HepG2 (cell line): ENCODE measurements at regions not wholly inside any gene's neighbourhood (a gene's known extent, or its start where the extent isn't known, plus 50 kb on each side); places are given as distances from the start of the nearest gene placed in this dataset.

Experiments used
- ATAC-seq: fragments of 200-7000 bp; cut with Tn5 transposase; 3 replicates; pipeline ENCODE4 v1.9.1; 2020; ENCODE audit warnings: mild to moderate bottlenecking, moderate library complexity
- BruUV-seq: library from RNA; stranded (reverse); fragments of 400-500 nt; replicated peaks from 2 replicates; lab custom pipeline; 2021; lab: Mats Ljungman, UMichigan
- CTCF ChIA-PET: fragments of 300-600 bp; formaldehyde crosslinking; extraction: SDS; loops from one replicate; lab custom pipeline; 2021; ENCODE audit warnings: low total read pairs, inconsistent platforms, low intra/inter-chr PET ratio; lab: Yijun Ruan, JAX
- POLR2A ChIA-PET: fragments of 350-600 bp; sonication (Branson Sonifier 250); formaldehyde crosslinking; loops from one replicate; lab custom pipeline; 2020; ENCODE audit warnings: antibody characterized with exemption, inconsistent platforms; lab: Yijun Ruan, JAX
- DNase-seq: peaks from one replicate; pipeline ENCODE4 v3.0.0-alpha.2; 2015; ENCODE audit warnings: low spot score
- FAIRE-seq: peaks from 3 replicates; lab custom pipeline; 2011; peaks lifted over from hg19 to GRCh38; lab: Jason Lieb, UNC
- H2AFZ ChIP-seq: one replicate; pipeline ENCODE4 v1.6.1; 2011; ENCODE audit warnings: low read length, inconsistent platforms
- H3K27ac ChIP-seq: fragments of 300-600 bp; 3 replicates; pipeline ENCODE4 v1.8.0; 2011; ENCODE audit warnings: mixed run types, mild to moderate bottlenecking, mixed read lengths, low read length, inconsistent platforms; ENCODE audit not compliant: insufficient read depth; ENCODE audit errors: extremely low read length
- H3K27me3 ChIP-seq, 2 experiments: fragments of 200-600 bp in 1 of 2; 2 replicates in 1 of 2; 3 replicates in 1 of 2; pipeline versions ENCODE4 v1.6.0 to v1.8.0; 2011; ENCODE audit warnings: low read length in 2 of 2, mild to moderate bottlenecking in 2 of 2, moderate library complexity in 2 of 2, inconsistent platforms in 1 of 2; ENCODE audit not compliant: insufficient read depth in 2 of 2, control insufficient read depth in 1 of 2
- H3K36me3 ChIP-seq, 2 experiments: fragments of 200-600 bp in 1 of 2; replicated peaks in 1 of 2; 2 replicates in 1 of 2; 3 replicates in 1 of 2; pipeline versions ENCODE4 v1.5.1 to v1.8.0; 2011; ENCODE audit warnings: low read length in 2 of 2, inconsistent platforms in 1 of 2; ENCODE audit not compliant: insufficient read depth in 2 of 2, control insufficient read depth in 1 of 2
- H3K4me1 ChIP-seq: 2 replicates; pipeline ENCODE4 v1.5.1; 2012; ENCODE audit warnings: low read length, inconsistent platforms; ENCODE audit not compliant: insufficient read depth
- H3K4me2 ChIP-seq: 2 replicates; pipeline ENCODE4 v1.6.0; 2011; ENCODE audit warnings: low read depth, low read length, inconsistent platforms
- H3K4me3 ChIP-seq, 3 experiments: fragments of 200-600 bp in 1 of 3; sonication (generic), shearing (Covaris generic) in 1 of 3; replicated peaks in 1 of 3; 2 replicates each; pipeline ENCODE4 v1.5.1; 2011 to 2016; ENCODE audit warnings: low read length in 3 of 3, inconsistent platforms in 2 of 3, low read depth in 2 of 3, mild to moderate bottlenecking in 2 of 3, control low read depth in 1 of 3, mixed read lengths in 1 of 3; ENCODE audit not compliant: insufficient read depth in 1 of 3
- H3K79me2 ChIP-seq: one replicate; pipeline ENCODE4 v1.6.1; 2011; ENCODE audit warnings: low read length, inconsistent platforms; ENCODE audit not compliant: insufficient read depth
- H3K9ac ChIP-seq: 2 replicates; pipeline ENCODE4 v1.6.0; 2011; ENCODE audit warnings: mild to moderate bottlenecking, low read depth, low read length, inconsistent platforms; ENCODE audit not compliant: insufficient read depth
- H3K9me3 ChIP-seq: 2 replicates; pipeline ENCODE4 v1.5.1; 2012; ENCODE audit warnings: mild to moderate bottlenecking, low read length
- H4K20me1 ChIP-seq: 2 replicates; pipeline ENCODE4 v1.6.0; 2011; ENCODE audit warnings: inconsistent platforms, mild to moderate bottlenecking, low read length, moderate library complexity; ENCODE audit not compliant: insufficient read depth
- ARNT2 ChIP-seq: sonication (generic); formaldehyde crosslinking; IDR thresholded peaks from 2 replicates; pipeline ENCODE4 v1.8.0; 2022; ENCODE audit warnings: mild to moderate bottlenecking, low read depth, missing genetic modification reagents, moderate library complexity
- ARNTL ChIP-seq: sonication (generic); formaldehyde crosslinking; IDR thresholded peaks from 2 replicates; pipeline ENCODE4 v1.4.0; 2020; ENCODE audit warnings: mild to moderate bottlenecking, missing genetic modification reagents
- GTF2F1 ChIP-seq: fragments of 150-350 bp; IDR thresholded peaks from 2 replicates; pipeline ENCODE4 v1.6.1; 2014; ENCODE audit warnings: low read length
- JUND ChIP-seq: sonication (generic); formaldehyde crosslinking; IDR thresholded peaks from 2 replicates; pipeline ENCODE4 v1.8.0; 2022; ENCODE audit warnings: mild to moderate bottlenecking, missing genetic modification reagents
- MAFF ChIP-seq: IDR thresholded peaks from 2 replicates; pipeline ENCODE4 v1.6.1; 2011; ENCODE audit warnings: low read depth, low read length, improper control_type of control experiment
- MEF2D ChIP-seq: sonication (generic); formaldehyde crosslinking; IDR thresholded peaks from 2 replicates; pipeline ENCODE4 v1.5.1; 2020; ENCODE audit warnings: mild to moderate bottlenecking, missing genetic modification reagents
- PCBP1 ChIP-seq: fragments of 200-400 bp; formaldehyde crosslinking; IDR thresholded peaks from 2 replicates; pipeline ENCODE4 v1.6.1; 2017; ENCODE audit warnings: mild to moderate bottlenecking, low read depth, low read length, borderline replicate concordance
- POLR2A ChIP-seq, 2 experiments: IDR thresholded peaks; 2 replicates each; pipeline ENCODE4 v1.6.1; 2011; ENCODE audit warnings: low read depth in 2 of 2, low read length in 2 of 2, mild to moderate bottlenecking in 1 of 2, moderate library complexity in 1 of 2; ENCODE audit not compliant: insufficient read depth in 1 of 2
- PRPF4 ChIP-seq: fragments of 200-400 bp; formaldehyde crosslinking; IDR thresholded peaks from 2 replicates; pipeline ENCODE4 v1.6.1; 2016; ENCODE audit warnings: low read length, low read depth; ENCODE audit not compliant: poor library complexity, severe bottlenecking
- ZNF20 ChIP-seq: sonication (generic); formaldehyde crosslinking; IDR thresholded peaks from 2 replicates; pipeline ENCODE4 v1.4.0; 2020; ENCODE audit warnings: mild to moderate bottlenecking, moderate library complexity, missing genetic modification reagents
- ZNF446 ChIP-seq: sonication (generic); formaldehyde crosslinking; IDR thresholded peaks from 2 replicates; pipeline ENCODE4 v1.5.0; 2020; ENCODE audit warnings: mild to moderate bottlenecking, missing genetic modification reagents
- ZNF746 ChIP-seq: sonication (generic); formaldehyde crosslinking; IDR thresholded peaks from 2 replicates; pipeline ENCODE4 v1.8.0; 2022; ENCODE audit warnings: mild to moderate bottlenecking, missing genetic modification reagents
- ZSCAN29 ChIP-seq: sonication (generic); formaldehyde crosslinking; conservative IDR thresholded peaks from 2 replicates; pipeline ENCODE4 v1.4.0; 2020; ENCODE audit warnings: mild to moderate bottlenecking, missing genetic modification reagents
- WGBS: methylation state at CpG from one replicate; pipeline ENCODE4 v1.1.6; 2017; ENCODE audit warnings: low lambda C conversion rate; 5-methylcytosine and 5-hydroxymethylcytosine counted together
- in situ Hi-C: cut with HindIII; loops from 2 replicates; pipeline ENCODE4 v1.10.0; 2017; ENCODE audit warnings: low pct_unique_long_range_greater_than_20kb; ENCODE audit not compliant: extremely low pct_ligation_motif_present
- intact Hi-C: fragments of 100-400 bp; cut with micrococcal nuclease; formaldehyde crosslinking; loops from one replicate; pipeline ENCODE4 v1.10.0; 2022; ENCODE audit not compliant: unreplicated experiment
- TF ChIP-seq, protein P1 (sequence below): sonication (generic); formaldehyde crosslinking; IDR thresholded peaks from 2 replicates; pipeline ENCODE4 v1.8.1; 2023; ENCODE audit warnings: mild to moderate bottlenecking, moderate library complexity, missing genetic modification reagents
- TF ChIP-seq, protein P2 (sequence below): sonication (generic); formaldehyde crosslinking; conservative IDR thresholded peaks from 2 replicates; pipeline ENCODE4 v1.4.0; 2020; ENCODE audit warnings: mild to moderate bottlenecking, missing genetic modification reagents, moderate library complexity
- TF ChIP-seq, protein P3 (sequence below): sonication (generic); formaldehyde crosslinking; IDR thresholded peaks from 2 replicates; pipeline ENCODE4 v1.5.1; 2020; ENCODE audit warnings: missing genetic modification reagents, mild to moderate bottlenecking, borderline replicate concordance

DNA sequence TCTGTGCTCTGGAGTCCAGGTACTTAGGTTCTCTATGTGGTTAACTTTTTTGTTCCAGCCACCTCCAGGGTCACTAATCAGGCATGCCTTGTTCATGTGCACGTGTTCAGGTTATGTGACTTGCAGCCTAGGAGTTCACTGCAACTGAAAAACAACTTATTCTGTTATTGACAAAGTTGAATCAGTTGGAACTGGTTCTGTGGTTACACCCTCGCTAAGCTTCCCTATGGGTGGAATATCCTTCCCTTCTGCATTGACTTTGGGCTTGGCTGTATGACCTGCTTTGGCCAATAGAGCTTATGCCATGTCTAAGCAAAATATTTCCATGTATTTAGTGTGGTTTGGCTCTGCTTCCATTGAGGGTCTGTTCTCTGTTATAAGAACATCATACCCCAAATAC lies 66.0 kb upstream of the DNAH14 start:
- H3K9ac ChIP-seq: no peak overlapping the region
- no peaks in the 10 kb centered on the region; a peak in 1 of 5 replicates for H3K27me3 ChIP-seq
- in situ Hi-C loops (no loop called here), intact Hi-C loops (no loop called here)
- H3K27ac ChIP-seq: no peak overlapping the region
- POLR2A ChIA-PET: no interaction called here
- TF ChIP-seq ZNF20 (CRISPR knock-in tag) (no peak), MEF2D (CRISPR knock-in tag) (no peak), ZSCAN29 (CRISPR knock-in tag) (no peak), ARNT2 (CRISPR knock-in tag) (no peak), ARNTL (CRISPR knock-in tag) (no peak), ZNF746 (CRISPR knock-in tag) (no peak), GTF2F1 (no peak), POLR2A (IDR thresholded peaks at IDR 0.05; ENCODE audit: insufficient read depth in 1 of 2, low read depth in 2 of 2, low read length in 2 of 2) (no peak), PCBP1 (no peak), MAFF (no peak), PRPF4 (no peak), JUND (CRISPR knock-in tag) (no peak), ZNF446 (CRISPR knock-in tag) (no peak)
- TF ChIP-seq, protein P1, sequence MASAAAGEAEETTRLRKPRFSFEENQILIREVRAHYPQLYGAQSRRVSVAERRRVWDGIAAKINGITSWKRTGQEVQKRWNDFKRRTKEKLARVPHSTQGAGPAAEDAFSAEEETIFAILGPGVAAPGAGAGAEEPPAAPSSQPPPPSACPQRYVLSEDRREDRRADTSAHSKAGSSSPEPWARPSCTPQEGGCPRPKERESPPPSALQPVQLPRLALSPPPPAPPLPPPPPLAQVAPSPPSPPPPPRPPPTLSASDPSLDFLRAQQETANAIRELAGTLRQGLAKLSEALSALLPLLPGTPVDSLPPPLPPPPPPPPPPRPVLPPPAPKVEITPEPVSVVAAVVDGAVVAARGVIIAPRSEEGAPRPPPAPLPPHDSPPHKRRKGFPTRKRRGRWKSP (CRISPR knock-in tag): no peak
- TF ChIP-seq, protein P2, sequence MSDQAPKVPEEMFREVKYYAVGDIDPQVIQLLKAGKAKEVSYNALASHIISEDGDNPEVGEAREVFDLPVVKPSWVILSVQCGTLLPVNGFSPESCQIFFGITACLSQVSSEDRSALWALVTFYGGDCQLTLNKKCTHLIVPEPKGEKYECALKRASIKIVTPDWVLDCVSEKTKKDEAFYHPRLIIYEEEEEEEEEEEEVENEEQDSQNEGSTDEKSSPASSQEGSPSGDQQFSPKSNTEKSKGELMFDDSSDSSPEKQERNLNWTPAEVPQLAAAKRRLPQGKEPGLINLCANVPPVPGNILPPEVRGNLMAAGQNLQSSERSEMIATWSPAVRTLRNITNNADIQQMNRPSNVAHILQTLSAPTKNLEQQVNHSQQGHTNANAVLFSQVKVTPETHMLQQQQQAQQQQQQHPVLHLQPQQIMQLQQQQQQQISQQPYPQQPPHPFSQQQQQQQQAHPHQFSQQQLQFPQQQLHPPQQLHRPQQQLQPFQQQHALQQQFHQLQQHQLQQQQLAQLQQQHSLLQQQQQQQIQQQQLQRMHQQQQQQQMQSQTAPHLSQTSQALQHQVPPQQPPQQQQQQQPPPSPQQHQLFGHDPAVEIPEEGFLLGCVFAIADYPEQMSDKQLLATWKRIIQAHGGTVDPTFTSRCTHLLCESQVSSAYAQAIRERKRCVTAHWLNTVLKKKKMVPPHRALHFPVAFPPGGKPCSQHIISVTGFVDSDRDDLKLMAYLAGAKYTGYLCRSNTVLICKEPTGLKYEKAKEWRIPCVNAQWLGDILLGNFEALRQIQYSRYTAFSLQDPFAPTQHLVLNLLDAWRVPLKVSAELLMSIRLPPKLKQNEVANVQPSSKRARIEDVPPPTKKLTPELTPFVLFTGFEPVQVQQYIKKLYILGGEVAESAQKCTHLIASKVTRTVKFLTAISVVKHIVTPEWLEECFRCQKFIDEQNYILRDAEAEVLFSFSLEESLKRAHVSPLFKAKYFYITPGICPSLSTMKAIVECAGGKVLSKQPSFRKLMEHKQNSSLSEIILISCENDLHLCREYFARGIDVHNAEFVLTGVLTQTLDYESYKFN (CRISPR knock-in tag): no peak
- TF ChIP-seq, protein P3, sequence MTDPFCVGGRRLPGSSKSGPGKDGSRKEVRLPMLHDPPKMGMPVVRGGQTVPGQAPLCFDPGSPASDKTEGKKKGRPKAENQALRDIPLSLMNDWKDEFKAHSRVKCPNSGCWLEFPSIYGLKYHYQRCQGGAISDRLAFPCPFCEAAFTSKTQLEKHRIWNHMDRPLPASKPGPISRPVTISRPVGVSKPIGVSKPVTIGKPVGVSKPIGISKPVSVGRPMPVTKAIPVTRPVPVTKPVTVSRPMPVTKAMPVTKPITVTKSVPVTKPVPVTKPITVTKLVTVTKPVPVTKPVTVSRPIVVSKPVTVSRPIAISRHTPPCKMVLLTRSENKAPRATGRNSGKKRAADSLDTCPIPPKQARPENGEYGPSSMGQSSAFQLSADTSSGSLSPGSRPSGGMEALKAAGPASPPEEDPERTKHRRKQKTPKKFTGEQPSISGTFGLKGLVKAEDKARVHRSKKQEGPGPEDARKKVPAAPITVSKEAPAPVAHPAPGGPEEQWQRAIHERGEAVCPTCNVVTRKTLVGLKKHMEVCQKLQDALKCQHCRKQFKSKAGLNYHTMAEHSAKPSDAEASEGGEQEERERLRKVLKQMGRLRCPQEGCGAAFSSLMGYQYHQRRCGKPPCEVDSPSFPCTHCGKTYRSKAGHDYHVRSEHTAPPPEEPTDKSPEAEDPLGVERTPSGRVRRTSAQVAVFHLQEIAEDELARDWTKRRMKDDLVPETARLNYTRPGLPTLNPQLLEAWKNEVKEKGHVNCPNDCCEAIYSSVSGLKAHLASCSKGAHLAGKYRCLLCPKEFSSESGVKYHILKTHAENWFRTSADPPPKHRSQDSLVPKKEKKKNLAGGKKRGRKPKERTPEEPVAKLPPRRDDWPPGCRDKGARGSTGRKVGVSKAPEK: no peak
- H2AFZ ChIP-seq: no peak overlapping the region
- ATAC-seq (no peak), DNase-seq (no peak), FAIRE-seq (no peak)
- H4K20me1 ChIP-seq: no peaks in the 10 kb centered on the region
- CTCF ChIA-PET: no interaction called here
- H3K9me3 ChIP-seq: no peaks in the 10 kb centered on the region
- no peaks in the 10 kb centered on the region for H3K36me3 ChIP-seq
- no TSS peak for BruUV-seq
- 0% methylated on average over 2 of the region's 2 CpGs for WGBS
- H3K79me2 ChIP-seq: no peaks in the 10 kb centered on the region
- no peaks in the 10 kb centered on the region for H3K4me1 ChIP-seq
- H3K4me3 ChIP-seq: no peak overlapping the region
- no peak overlapping the region for H3K4me2 ChIP-seq
